Erythroblast (primary cell): ENCODE measurements at regions not wholly inside any gene's neighbourhood (a gene's known extent, or its start where the extent isn't known, plus 50 kb on each side); places are given as distances from the start of the nearest gene placed in this dataset.

Experiments used
- GATA1 ChIP-seq: IDR thresholded peaks from 2 replicates; pipeline ENCODE4 v1.6.1; 2011; ENCODE audit warnings: low read depth, mild to moderate bottlenecking, control low read depth, low read length, moderate library complexity
- POLR2A ChIP-seq: IDR thresholded peaks from 2 replicates; pipeline ENCODE4 v1.6.1; 2011; ENCODE audit warnings: mild to moderate bottlenecking, low read length

- TF ChIP-seq POLR2A (no peak), GATA1 (no peak)
Measured at GRCh38 chr3:98968347-98968746, 66.9 kb upstream of the DCBLD2 start.
